Urinary bladder (tissue), 3 donors: ENCODE measurements at regions not wholly inside any gene's neighbourhood (a gene's known extent, or its start where the extent isn't known, plus 50 kb on each side); places are given as distances from the start of the nearest gene placed in this dataset.

ENCODE experiments used
- DNase-seq: peaks from one replicate; pipeline ENCODE4 v3.0.0-alpha.2; 2015; ENCODE audit errors: extremely low spot score
- H3K27ac ChIP-seq: one replicate; pipeline ENCODE4 v1.5.1; 2013; ENCODE audit warnings: low read depth, mild to moderate bottlenecking, moderate library complexity
- H3K36me3 ChIP-seq: one replicate; pipeline ENCODE4 v1.6.1; 2013; ENCODE audit warnings: mild to moderate bottlenecking, moderate library complexity; ENCODE audit not compliant: insufficient read depth
- H3K4me1 ChIP-seq: one replicate; pipeline ENCODE4 v1.6.1; 2013; ENCODE audit warnings: mild to moderate bottlenecking, moderate library complexity; ENCODE audit not compliant: insufficient read depth
- H3K4me3 ChIP-seq: one replicate; pipeline ENCODE4 v1.5.1; 2013; ENCODE audit warnings: low read depth, low read length
- WGBS: extraction: QIAGEN DNeasy Blood & Tissue Kit; methylation state at CpG from one replicate; pipeline ENCODE4 v1.1.7; 2013; 5-methylcytosine and 5-hydroxymethylcytosine counted together
- donor health status: healthy with polysubstance abuse.
- donor health status: healthy.

DNA sequence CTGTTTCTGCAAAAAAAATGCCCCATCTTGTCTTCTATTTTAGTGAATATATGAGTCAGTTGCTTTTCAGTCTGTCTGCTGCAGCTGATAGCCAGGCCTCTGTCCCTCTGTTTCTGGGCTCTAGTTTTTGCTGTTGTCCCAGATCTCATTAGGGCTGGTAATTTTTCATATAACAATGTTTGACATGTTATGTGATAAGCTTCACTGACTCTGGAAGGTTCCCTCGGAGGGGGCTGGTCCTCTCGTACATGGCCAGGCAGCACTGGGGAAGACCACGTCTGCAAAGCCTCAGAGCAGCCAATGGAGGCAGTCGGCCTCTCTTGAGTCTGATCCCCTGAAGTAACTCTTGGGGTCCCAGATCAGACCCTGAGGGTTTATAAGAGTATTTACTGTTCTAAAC, 223.8 kb downstream of the THBS2 start:
- no peak for DNase-seq
- WGBS, result 67% methylated on average over 4 of the region's 4 CpGs
- Histone ChIP-seq H3K36me3 (no peaks in the 10 kb centered on the region), H3K4me1 (no peaks in the 10 kb centered on the region), H3K27ac (no peak overlapping the region), H3K4me3 (no peak overlapping the region)

DNA sequence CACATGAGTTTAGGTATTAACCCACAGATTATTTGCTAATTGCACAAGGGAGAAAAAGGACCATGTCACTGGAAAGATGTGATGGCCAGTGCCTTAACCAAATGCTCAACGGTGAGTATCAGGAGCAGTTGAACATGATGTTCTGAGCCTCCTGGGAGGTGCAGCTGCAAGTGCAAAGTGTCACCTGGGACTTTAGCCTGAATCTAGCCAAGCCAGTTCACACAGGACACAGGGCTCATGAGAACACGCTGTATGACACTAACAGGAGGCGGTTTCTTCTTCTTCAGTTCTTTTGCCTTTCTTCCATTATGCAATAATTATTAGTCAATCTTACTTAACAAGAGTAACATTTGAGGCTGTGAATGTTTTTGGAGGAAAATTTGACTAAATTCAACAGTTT, 225.3 kb downstream of the THBS2 start:
- no peak for DNase-seq
- H3K27ac ChIP-seq, result no peak overlapping the region
- no peaks in the 10 kb centered on the region for H3K4me1 ChIP-seq
- H3K36me3 ChIP-seq, result no peaks in the 10 kb centered on the region
- 95% methylated on average over 3 of the region's 3 CpGs for WGBS
- H3K4me3 ChIP-seq, result no peak overlapping the region

DNA sequence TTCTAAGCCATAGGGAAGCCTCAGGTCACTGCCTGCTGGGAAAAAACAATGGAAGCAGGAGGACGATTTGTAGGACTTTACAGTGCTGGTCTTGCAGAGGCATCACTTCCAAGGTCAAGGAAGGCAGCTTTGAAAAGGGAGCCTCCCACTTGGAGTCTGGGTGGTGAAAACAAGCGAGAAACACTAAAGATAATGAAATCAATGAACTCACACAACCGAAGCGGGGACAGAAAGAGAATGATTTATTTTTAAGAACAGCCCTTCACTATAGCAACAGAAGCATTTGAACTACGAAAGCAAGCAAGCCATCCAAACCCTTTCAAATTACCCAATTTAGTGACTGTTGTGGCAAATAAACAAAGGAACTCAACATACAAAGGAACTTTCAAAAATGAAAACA, 227.5 kb downstream of the THBS2 start:
- DNase-seq, result no peak
- Histone ChIP-seq H3K4me3 (no peak overlapping the region), H3K27ac (no peak overlapping the region), H3K36me3 (no peaks in the 10 kb centered on the region), H3K4me1 (no peaks in the 10 kb centered on the region)
- 76% methylated on average over 5 of the region's 5 CpGs for WGBS

DNA sequence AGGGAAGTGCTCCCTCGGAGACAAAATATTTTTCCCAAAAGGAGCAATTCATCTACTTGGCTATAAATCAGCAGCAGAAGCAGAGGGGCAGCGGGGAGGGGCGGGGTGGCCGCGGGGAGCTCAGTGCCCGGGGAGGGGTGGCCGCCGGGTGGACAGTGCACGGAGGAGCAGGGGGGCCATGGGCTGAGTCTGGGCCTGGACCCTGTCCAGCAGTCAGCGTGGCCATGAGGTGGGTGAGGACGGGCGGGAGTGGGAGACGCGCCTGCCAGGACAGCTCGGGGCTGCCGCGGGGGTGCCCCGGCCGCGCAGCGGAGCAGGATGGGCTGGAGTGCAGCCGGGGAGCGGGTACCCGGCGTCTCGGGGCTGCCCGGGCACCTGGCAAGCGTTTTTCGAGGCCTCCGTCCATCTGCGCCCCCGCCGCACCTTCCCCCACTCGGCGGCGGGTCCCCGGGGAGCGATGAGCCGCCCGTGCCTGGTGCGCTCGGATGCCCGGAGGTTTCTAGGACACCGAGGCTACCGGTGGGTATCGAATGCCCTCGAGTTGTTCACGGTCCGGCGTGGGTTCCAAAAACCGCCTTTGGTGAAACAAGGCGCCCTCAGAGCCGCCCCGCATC, 229.5 kb downstream of the THBS2 start:
- Histone ChIP-seq H3K36me3 (no peaks in the 10 kb centered on the region), H3K4me1 (no peaks in the 10 kb centered on the region), H3K4me3 (no peak overlapping the region), H3K27ac (no peak overlapping the region)
- WGBS, result 96% methylated on average over 54 of the region's 54 CpGs
- no peak for DNase-seq

GRCh38 chr6:169023161-169023874, 230.3 kb downstream of the THBS2 start:
- no peak for DNase-seq
- no peak overlapping the region for H3K27ac ChIP-seq
- no peaks in the 10 kb centered on the region for H3K36me3 ChIP-seq
- H3K4me3 ChIP-seq, result no peak overlapping the region
- 92% methylated on average over 23 of the region's 23 CpGs for WGBS
- no peaks in the 10 kb centered on the region for H3K4me1 ChIP-seq

DNA sequence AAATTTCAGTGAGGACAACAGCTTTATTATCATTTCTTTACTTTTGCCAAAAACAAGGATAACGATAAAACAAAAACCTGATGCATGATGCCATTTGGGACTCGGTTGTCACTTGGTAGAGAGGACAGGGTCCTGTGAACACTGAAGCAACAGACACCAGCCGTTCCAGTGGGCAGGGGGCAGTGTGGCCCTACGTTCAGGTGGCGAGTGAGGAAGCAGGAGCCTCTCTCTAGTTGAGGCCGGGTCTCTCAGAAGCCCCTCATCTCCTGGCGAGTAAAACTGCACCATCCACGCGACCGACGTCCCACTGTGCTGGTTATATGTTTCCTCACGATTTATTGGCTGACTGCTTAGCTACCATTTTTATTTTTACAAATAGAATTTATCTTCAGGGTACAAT, 231.6 kb downstream of the THBS2 start:
- no peak overlapping the region for H3K27ac ChIP-seq
- H3K4me3 ChIP-seq, result no peak overlapping the region
- 83% methylated on average over 12 of the region's 12 CpGs for WGBS
- H3K36me3 ChIP-seq, result no peaks in the 10 kb centered on the region
- no peaks in the 10 kb centered on the region for H3K4me1 ChIP-seq
- DNase-seq, result no peak

- 93% methylated on average over 8 of the region's 8 CpGs for WGBS
- DNase-seq, result no peak
- Histone ChIP-seq H3K36me3 (no peaks in the 10 kb centered on the region), H3K4me1 (no peaks in the 10 kb centered on the region), H3K27ac (no peak overlapping the region), H3K4me3 (no peak overlapping the region)
Measured at GRCh38 chr6:169020821-169021220, 232.8 kb downstream of the THBS2 start.

GRCh38 chr6:169019727-169020491, 233.7 kb downstream of the THBS2 start:
- WGBS, result 69% methylated on average over 9 of the region's 9 CpGs

DNA sequence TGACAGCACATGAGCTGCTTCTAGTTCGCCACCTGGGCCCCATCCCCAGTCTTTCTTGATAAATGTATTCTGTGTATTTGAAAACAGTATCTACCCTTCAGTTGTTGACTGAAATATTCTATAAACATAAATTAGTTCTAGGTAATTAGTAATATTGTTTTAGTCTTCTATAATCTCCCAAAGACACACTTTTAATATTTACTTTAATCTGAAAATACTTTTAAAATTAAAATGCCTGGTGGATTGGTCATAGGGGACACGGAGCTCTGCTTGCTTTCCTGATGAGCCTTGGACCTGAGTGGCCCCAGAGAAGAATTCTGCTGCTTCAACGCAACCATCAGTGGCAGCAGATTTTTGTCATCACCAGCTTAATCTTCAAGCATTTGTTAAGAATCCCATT, 234.5 kb downstream of the THBS2 start:
- Histone ChIP-seq H3K4me3 (no peak overlapping the region), H3K4me1 (no peaks in the 10 kb centered on the region), H3K27ac (no peak overlapping the region), H3K36me3 (no peaks in the 10 kb centered on the region)
- 84% methylated on average over 3 of the region's 3 CpGs for WGBS
- no peak for DNase-seq

More at GRCh38 chr6:169019727-169020491, 233.7 kb downstream of the THBS2 start:
- no peak for DNase-seq
- H3K4me3 ChIP-seq, result no peak overlapping the region
- no peaks in the 10 kb centered on the region for H3K4me1 ChIP-seq
- H3K36me3 ChIP-seq, result no peaks in the 10 kb centered on the region
- no peak overlapping the region for H3K27ac ChIP-seq

DNA sequence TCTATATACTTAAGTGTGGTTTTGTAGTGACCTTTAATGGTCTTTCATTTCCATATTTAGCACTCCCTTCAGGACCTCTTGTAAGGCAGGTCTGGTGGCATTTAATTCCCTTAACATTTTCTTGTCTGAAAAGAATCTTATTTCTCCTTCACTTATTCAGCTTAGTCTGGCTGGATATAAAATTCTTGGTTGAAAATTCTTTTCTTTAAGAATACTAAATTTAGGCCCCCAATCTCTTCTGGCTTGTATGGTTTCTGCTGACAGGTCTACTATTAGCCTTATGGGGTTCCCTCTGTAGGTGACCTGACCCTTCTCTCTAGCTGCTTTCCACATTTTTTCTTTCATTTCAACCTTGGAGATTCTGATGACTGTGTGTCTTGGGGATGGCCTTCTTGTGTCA, 236.9 kb downstream of the THBS2 start:
- DNase-seq, result no peak
- H3K4me1 ChIP-seq, result no peaks in the 10 kb centered on the region
- H3K27ac ChIP-seq, result no peak overlapping the region
- no peak overlapping the region for H3K4me3 ChIP-seq
- no peaks in the 10 kb centered on the region for H3K36me3 ChIP-seq

DNA sequence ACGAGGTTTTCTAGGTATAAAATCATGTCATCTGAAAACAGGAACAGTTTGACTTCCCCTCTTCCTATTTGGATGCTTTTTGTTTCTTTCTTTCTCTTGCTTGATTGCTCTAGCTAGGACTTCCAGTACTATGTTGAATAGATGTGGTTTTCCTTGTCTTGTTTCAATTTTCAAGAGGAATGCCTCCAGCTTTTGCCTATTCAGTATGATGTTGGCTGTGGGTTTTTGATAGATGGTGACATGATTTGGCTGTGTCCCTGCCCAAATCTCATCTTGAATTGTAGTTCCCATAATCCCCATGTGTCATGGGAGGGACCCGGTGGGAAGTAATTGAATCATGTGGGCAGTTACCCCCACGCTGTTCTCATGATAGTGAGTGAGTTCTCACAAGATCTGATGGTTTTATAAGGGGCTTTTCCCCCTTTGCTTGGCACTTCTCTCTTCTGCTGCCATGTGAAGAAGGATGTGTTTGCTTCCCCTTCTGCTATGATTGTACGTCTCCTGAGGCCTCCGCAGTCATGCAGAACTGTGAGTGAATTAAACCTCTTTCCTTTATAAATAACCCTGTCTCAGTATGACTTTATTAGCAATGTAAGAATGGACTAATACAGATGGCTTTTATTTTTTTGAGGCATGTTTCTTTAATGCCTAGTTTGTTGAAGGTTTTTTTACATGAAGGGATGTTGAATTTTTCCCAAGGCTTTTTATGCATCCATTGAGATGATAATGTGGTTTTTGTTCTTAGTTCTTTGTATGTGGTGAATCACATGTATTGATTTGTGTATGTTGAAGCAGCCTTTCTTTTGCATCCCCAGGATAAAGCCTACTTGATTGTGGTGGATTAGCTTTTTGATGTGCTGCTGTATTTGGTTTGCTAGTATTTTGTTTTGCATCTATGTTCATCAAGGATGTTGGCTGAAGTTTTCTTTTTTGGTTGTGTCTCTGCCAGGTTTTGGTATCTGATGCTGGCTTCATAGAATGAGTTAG, 239.1 kb downstream of the THBS2 start:
- Histone ChIP-seq H3K27ac (no peak overlapping the region), H3K4me3 (no peak overlapping the region), H3K36me3 (no peaks in the 10 kb centered on the region), H3K4me1 (no peaks in the 10 kb centered on the region)
- DNase-seq, result no peak
- WGBS, result 84% methylated on average over 5 of the region's 5 CpGs

DNA sequence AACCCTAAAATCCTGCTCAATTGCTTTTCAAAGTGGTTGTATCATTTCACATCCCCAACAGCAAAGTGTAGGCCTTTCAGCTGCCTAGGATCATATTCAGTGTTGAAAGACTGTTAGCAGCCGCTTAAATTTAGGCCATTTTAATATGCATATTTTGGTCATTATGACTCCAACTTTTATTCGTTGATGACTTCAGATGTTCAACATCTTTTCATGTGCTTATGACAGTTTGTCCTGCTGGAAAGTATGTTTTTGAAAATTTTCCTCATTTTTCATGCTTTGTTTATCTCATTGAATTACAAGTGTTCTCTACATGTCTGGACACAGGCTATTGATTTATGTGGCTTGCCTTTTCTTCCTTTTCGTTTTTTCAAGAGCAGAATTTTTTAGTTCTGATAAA, 244.0 kb downstream of the THBS2 start:
- Histone ChIP-seq H3K36me3 (no peaks in the 10 kb centered on the region), H3K4me3 (no peak overlapping the region), H3K4me1 (no peaks in the 10 kb centered on the region), H3K27ac (no peak overlapping the region)
- WGBS, result 59% methylated on average over 3 of the region's 3 CpGs
- DNase-seq, result no peak

DNA sequence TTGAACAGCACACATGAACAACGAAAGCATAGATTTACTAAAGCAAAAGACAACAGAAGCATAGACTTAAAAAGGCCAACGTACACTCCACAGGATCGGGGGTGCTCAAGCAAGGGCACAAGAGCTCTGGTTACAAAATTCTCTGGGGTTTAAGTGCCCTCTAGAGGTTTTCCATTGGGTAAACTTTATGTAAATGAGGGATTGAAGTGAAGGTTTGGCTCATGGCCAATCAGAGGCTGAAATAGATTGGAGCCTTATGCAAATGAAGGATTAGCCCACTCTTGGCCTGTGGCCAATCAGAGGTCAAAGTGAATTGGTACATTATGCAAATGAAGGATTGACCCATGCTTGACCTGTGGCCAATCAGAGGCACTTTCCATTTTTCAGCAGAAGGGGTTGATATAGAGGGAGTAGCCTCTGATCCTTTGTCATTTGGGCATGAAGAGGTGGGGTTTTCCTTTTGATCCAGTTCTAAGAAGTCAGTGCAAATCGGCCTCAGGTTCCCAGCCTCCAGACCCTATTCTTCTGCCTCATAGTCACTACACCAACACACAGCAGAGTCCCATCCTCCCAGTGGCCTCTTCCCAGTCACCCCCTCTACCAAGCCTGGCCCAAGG, 244.9 kb downstream of the THBS2 start:
- no peak for DNase-seq
- 81% methylated on average over 4 of the region's 4 CpGs for WGBS
- Histone ChIP-seq H3K4me3 (no peak overlapping the region), H3K36me3 (no peaks in the 10 kb centered on the region), H3K4me1 (no peaks in the 10 kb centered on the region), H3K27ac (no peak overlapping the region)
